GM12878 (cell line): ENCODE measurements at regions not wholly inside any gene's neighbourhood (a gene's known extent, or its start where the extent isn't known, plus 50 kb on each side); places are given as distances from the start of the nearest gene placed in this dataset.

Experiments used
- ATAC-seq: fragments of 200-7000 bp; cut with Tn5 transposase; 3 replicates; pipeline ENCODE4 v1.9.1; 2020; ENCODE audit warnings: mild to moderate bottlenecking, moderate library complexity
- BruUV-seq: library from RNA; stranded (reverse); fragments of 400-500 nt; replicated peaks from 2 replicates; lab custom pipeline; 2021; lab: Mats Ljungman, UMichigan
- CTCF ChIA-PET: fragments of 300-600 bp; sonication (Branson Sonifier 250); formaldehyde crosslinking; extraction: SDS; loops from one replicate; lab custom pipeline; 2021; ENCODE audit warnings: inconsistent platforms; lab: Yijun Ruan, JAX
- POLR2A ChIA-PET: fragments of 350-600 bp; formaldehyde crosslinking; extraction: SDS; loops from one replicate; lab custom pipeline; 2021; ENCODE audit warnings: inconsistent platforms; lab: Charles Lee
- RAD21 ChIA-PET: fragments of 300-600 bp; sonication (Branson Sonifier 250); formaldehyde crosslinking; loops from one replicate; lab custom pipeline; 2023; ENCODE audit warnings: antibody characterized with exemption; ENCODE audit not compliant: unreplicated experiment; lab: Charles Lee
- SMC1A ChIA-PET: fragments of 300-600 bp; sonication (Branson Sonifier 250); formaldehyde crosslinking; loops from one replicate; lab custom pipeline; 2023; ENCODE audit not compliant: unreplicated experiment, uncharacterized antibody; lab: Charles Lee
- DNase-seq: peaks from one replicate; pipeline ENCODE4 v3.0.0-alpha.2; 2011; ENCODE audit warnings: low read depth, low spot score
- FAIRE-seq: peaks from 3 replicates; lab custom pipeline; 2011; peaks lifted over from hg19 to GRCh38; lab: Jason Lieb, UNC
- H2AFZ ChIP-seq: 2 replicates; pipeline ENCODE4 v1.6.0; 2011; ENCODE audit warnings: low read depth, low read length, control low read depth; ENCODE audit not compliant: control insufficient read depth
- H3K27ac ChIP-seq: 2 replicates; pipeline ENCODE4 v1.5.1; 2011; ENCODE audit warnings: control low read depth; ENCODE audit not compliant: control insufficient read depth, insufficient read depth
- H3K27me3 ChIP-seq, 2 experiments: replicated peaks in 1 of 2; 2 replicates each; pipeline versions ENCODE4 v1.6.0 to v1.6.1; 2011; ENCODE audit warnings: low read length in 1 of 2; ENCODE audit not compliant: control insufficient read depth in 2 of 2, insufficient read depth in 2 of 2
- H3K36me3 ChIP-seq, 2 experiments: 2 replicates each; pipeline ENCODE4 v1.5.1; 2011; ENCODE audit warnings: low read length in 1 of 2; ENCODE audit not compliant: control insufficient read depth in 2 of 2, insufficient read depth in 2 of 2
- H3K4me1 ChIP-seq: 2 replicates; pipeline ENCODE4 v1.6.1; 2011; ENCODE audit warnings: mild to moderate bottlenecking, low read length, moderate library complexity, mixed read lengths; ENCODE audit not compliant: control insufficient read depth, insufficient read depth
- H3K4me2 ChIP-seq: 2 replicates; pipeline ENCODE4 v1.6.0; 2011; ENCODE audit warnings: control low read depth; ENCODE audit not compliant: control insufficient read depth, insufficient read depth
- H3K4me3 ChIP-seq: fragments of 200-600 bp; sonication (generic); 2 replicates; pipeline ENCODE4 v1.5.1; 2016
- H3K79me2 ChIP-seq: 2 replicates; pipeline ENCODE4 v1.6.0; 2011; ENCODE audit warnings: low read length; ENCODE audit not compliant: control insufficient read depth, insufficient read depth
- H3K9ac ChIP-seq: 2 replicates; pipeline ENCODE4 v1.8.0; 2011; ENCODE audit warnings: low read length, control low read depth, mixed read lengths; ENCODE audit not compliant: control insufficient read depth, insufficient read depth
- H3K9me3 ChIP-seq: replicated peaks from 3 replicates; pipeline ENCODE4 v1.5.1; 2011; ENCODE audit warnings: mild to moderate bottlenecking, low read length; ENCODE audit not compliant: control insufficient read depth, insufficient read depth
- H4K20me1 ChIP-seq: 2 replicates; pipeline ENCODE4 v1.6.0; 2011; ENCODE audit not compliant: control insufficient read depth, insufficient read depth
- BRCA1 ChIP-seq: IDR thresholded peaks from 2 replicates; pipeline ENCODE4 v1.6.1; 2011; ENCODE audit warnings: low read depth, low read length, improper control_type of control experiment
- CEBPB ChIP-seq, 2 experiments: fragments of 150-350 bp in 1 of 2; IDR thresholded peaks; 2 replicates each; pipeline ENCODE4 v1.6.1; 2012 to 2014; ENCODE audit warnings: low read depth in 2 of 2, low read length in 2 of 2, borderline replicate concordance in 1 of 2, inconsistent platforms in 1 of 2
- CHD4 ChIP-seq: fragments of 200-600 bp; sonication (generic); IDR thresholded peaks from 2 replicates; pipeline ENCODE4 v1.6.1; 2016; ENCODE audit warnings: mild to moderate bottlenecking
- FOS ChIP-seq: IDR thresholded peaks from 3 replicates; pipeline ENCODE4 v1.6.1; 2011; ENCODE audit warnings: borderline replicate concordance; ENCODE audit not compliant: insufficient read length; ENCODE audit errors: extremely low read depth
- MAX ChIP-seq: IDR thresholded peaks from 2 replicates; pipeline ENCODE4 v1.6.1; 2012; ENCODE audit warnings: low read depth, low read length, improper control_type of control experiment
- PAX8 ChIP-seq: fragments of 450-650 bp; IDR thresholded peaks from 2 replicates; pipeline ENCODE4 v1.6.1; 2017; ENCODE audit warnings: mild to moderate bottlenecking, moderate library complexity
- SUPT20H ChIP-seq: IDR thresholded peaks from 2 replicates; pipeline ENCODE4 v1.6.1; 2011; ENCODE audit warnings: low read depth, mild to moderate bottlenecking, low read length, moderate library complexity, borderline replicate concordance; ENCODE audit not compliant: control insufficient read depth
- USF1 ChIP-seq: IDR thresholded peaks from 2 replicates; pipeline ENCODE4 v1.6.1; 2011; ENCODE audit warnings: borderline replicate concordance, low read depth, mild to moderate bottlenecking, moderate library complexity, mixed read lengths, low read length; ENCODE audit not compliant: insufficient read depth; ENCODE audit errors: extremely low read length
- WGBS: methylation state at CpG from one replicate; pipeline ENCODE4 v1.1.6; 2016; ENCODE audit warnings: low lambda C conversion rate; ENCODE audit not compliant: insufficient replicate concordance, insufficient coverage; ENCODE audit errors: missing lambda C conversion rate; 5-methylcytosine and 5-hydroxymethylcytosine counted together
- in situ Hi-C: fragments of 300-500 bp; cut with MboI; formaldehyde crosslinking; loops from 9 replicates; pipeline ENCODE4 v1.14.3; 2018; ENCODE audit warnings: mixed read lengths
- intact Hi-C: fragments of 100-400 bp; cut with micrococcal nuclease; formaldehyde crosslinking; loops from one replicate; pipeline ENCODE4 v1.14.2; 2022; ENCODE audit not compliant: unreplicated experiment
- TF ChIP-seq, protein P1 (sequence below): IDR thresholded peaks from 2 replicates; pipeline ENCODE4 v1.6.1; 2012; ENCODE audit warnings: mild to moderate bottlenecking, low read depth, low read length
- TF ChIP-seq, protein P2 (sequence below): IDR thresholded peaks from 2 replicates; pipeline ENCODE4 v1.6.1; 2012; ENCODE audit warnings: low read depth, low read length, improper control_type of control experiment

- SMC1A ChIA-PET, result no interaction called here
- intact Hi-C loops (no loop called here), in situ Hi-C loops (no loop called here)
- DNase-seq, result no peak
- no peaks in the 10 kb centered on the region for H3K4me1 ChIP-seq
- no peaks in the 10 kb centered on the region for H3K9me3 ChIP-seq
- 16% methylated on average over 4 of the region's 4 CpGs for WGBS
- no peaks in the 10 kb centered on the region for H4K20me1 ChIP-seq
- no peak overlapping the region for H3K9ac ChIP-seq
- no peaks in the 10 kb centered on the region for H3K36me3 ChIP-seq
- CTCF ChIA-PET, result interaction anchor here (1.4 kb wide), 1 partner anchor 11 kb away, joined by 3 read pairs; no protein-coding TSS in a partner anchor
- no peak overlapping the region for H3K27ac ChIP-seq
- no peak for FAIRE-seq
- TF ChIP-seq USF1, result no peak
- TF ChIP-seq, protein P1, sequence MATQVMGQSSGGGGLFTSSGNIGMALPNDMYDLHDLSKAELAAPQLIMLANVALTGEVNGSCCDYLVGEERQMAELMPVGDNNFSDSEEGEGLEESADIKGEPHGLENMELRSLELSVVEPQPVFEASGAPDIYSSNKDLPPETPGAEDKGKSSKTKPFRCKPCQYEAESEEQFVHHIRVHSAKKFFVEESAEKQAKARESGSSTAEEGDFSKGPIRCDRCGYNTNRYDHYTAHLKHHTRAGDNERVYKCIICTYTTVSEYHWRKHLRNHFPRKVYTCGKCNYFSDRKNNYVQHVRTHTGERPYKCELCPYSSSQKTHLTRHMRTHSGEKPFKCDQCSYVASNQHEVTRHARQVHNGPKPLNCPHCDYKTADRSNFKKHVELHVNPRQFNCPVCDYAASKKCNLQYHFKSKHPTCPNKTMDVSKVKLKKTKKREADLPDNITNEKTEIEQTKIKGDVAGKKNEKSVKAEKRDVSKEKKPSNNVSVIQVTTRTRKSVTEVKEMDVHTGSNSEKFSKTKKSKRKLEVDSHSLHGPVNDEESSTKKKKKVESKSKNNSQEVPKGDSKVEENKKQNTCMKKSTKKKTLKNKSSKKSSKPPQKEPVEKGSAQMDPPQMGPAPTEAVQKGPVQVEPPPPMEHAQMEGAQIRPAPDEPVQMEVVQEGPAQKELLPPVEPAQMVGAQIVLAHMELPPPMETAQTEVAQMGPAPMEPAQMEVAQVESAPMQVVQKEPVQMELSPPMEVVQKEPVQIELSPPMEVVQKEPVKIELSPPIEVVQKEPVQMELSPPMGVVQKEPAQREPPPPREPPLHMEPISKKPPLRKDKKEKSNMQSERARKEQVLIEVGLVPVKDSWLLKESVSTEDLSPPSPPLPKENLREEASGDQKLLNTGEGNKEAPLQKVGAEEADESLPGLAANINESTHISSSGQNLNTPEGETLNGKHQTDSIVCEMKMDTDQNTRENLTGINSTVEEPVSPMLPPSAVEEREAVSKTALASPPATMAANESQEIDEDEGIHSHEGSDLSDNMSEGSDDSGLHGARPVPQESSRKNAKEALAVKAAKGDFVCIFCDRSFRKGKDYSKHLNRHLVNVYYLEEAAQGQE, result no peak
- TF ChIP-seq BRCA1, result no peak
- no peak for TF ChIP-seq PAX8
- no peak for TF ChIP-seq CHD4
- TF ChIP-seq FOS, result no peak
- no peak for TF ChIP-seq SUPT20H
- TF ChIP-seq, protein P2, sequence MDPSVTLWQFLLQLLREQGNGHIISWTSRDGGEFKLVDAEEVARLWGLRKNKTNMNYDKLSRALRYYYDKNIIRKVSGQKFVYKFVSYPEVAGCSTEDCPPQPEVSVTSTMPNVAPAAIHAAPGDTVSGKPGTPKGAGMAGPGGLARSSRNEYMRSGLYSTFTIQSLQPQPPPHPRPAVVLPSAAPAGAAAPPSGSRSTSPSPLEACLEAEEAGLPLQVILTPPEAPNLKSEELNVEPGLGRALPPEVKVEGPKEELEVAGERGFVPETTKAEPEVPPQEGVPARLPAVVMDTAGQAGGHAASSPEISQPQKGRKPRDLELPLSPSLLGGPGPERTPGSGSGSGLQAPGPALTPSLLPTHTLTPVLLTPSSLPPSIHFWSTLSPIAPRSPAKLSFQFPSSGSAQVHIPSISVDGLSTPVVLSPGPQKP, result no peak
- TF ChIP-seq MAX, result no peak
- no peak for TF ChIP-seq CEBPB (IDR thresholded peaks at IDR 0.05; ENCODE audit: borderline replicate concordance in 1 of 2, low read depth in 2 of 2, low read length in 2 of 2)
- H3K4me2 ChIP-seq, result no peak overlapping the region
- no peak overlapping the region for H3K4me3 ChIP-seq
- H3K27me3 ChIP-seq, result peaks cover 3 to 13% of the 10 kb centered on the region in 2 experiments; a peak in 3 of 4 replicates
- no peak for ATAC-seq
- no peaks in the 10 kb centered on the region for H3K79me2 ChIP-seq
- RAD21 ChIA-PET, result no interaction called here
- POLR2A ChIA-PET, result interaction anchor here (0.7 kb wide), 1 partner anchor 879 kb away, joined by 3 read pairs; no protein-coding TSS in a partner anchor
- BruUV-seq, result no TSS peak
- H2AFZ ChIP-seq, result no peak overlapping the region
Observed at GRCh38 chr11:116510166-116510565, 262.6 kb downstream of the BUD13 start.
